GM21576 (cell line): ENCODE measurements at regions not wholly inside any gene's neighbourhood (a gene's known extent, or its start where the extent isn't known, plus 50 kb on each side); places are given as distances from the start of the nearest gene placed in this dataset.
"Not testable (repeated sequence)": the region's sequence is repeated elsewhere in the genome, so short reads cannot be mapped to it uniquely, and the experiment has no call there.

Experiments
- ATAC-seq: cut with Tn5 transposase; IDR thresholded peaks from one replicate; pipeline ENCODE4 v1.9.1; 2021; ENCODE audit warnings: mild to moderate bottlenecking, moderate library complexity; ENCODE audit not compliant: unreplicated experiment

DNA sequence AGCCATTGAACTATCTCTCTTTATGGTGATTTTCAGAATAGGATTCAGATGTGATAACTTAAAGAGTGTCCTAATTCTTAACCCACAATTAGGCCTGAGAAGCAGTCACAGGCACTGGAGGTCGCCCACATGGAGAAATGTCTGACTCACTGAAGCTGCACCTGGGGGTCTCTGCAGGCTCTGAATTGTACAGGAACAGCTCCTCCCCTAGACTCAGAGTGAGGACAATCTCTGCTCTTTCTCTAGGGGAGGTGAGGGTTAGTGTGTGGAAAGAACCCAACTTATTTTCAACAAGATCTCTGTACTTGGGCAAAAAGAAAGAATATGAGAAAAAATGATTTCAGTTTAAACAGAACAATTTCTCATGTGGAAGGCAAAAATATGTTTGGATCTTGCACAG lies 1124.6 kb downstream of the TMEM121 start:
- ATAC-seq = no peak

DNA sequence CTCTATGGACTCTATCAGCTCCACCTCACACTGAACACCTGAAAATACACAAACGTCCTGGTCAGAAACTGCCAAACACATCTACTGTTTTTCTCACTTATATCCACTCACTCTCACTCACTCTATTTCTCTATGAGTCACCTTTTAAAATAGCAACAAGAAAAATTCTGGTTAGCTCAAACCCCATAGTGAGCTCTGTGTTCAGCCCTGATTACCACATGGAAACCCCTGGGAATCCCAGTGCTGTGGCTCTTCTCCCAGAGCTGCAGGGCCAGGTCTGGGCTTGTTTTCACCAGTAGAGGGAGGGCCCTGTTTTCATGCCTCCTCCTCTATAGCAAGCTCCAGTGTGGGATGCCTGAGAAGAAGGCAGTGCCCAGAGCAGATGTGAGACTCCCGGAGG lies 1126.1 kb downstream of the TMEM121 start:
- ATAC-seq = no peak

DNA sequence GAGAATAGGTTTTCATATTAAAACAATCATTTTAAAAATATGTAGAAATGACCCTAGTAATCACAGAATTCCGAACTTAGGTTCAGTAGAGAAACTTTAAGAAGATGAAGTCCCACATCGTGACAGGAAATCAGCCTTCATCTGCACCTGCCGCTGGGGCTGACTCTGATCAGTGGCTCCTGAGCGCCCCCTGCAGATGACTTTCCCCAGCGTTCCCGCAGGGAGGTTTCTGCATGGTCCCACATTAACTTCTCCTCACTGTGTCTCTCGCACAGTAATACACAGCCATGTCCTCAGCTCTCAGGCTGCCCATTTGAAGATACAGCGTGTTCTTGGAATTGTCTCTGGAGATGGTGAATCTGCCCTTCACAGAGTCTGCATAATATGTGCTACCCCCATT lies 1131.1 kb downstream of the TMEM121 start:
- ATAC-seq = no peak

DNA sequence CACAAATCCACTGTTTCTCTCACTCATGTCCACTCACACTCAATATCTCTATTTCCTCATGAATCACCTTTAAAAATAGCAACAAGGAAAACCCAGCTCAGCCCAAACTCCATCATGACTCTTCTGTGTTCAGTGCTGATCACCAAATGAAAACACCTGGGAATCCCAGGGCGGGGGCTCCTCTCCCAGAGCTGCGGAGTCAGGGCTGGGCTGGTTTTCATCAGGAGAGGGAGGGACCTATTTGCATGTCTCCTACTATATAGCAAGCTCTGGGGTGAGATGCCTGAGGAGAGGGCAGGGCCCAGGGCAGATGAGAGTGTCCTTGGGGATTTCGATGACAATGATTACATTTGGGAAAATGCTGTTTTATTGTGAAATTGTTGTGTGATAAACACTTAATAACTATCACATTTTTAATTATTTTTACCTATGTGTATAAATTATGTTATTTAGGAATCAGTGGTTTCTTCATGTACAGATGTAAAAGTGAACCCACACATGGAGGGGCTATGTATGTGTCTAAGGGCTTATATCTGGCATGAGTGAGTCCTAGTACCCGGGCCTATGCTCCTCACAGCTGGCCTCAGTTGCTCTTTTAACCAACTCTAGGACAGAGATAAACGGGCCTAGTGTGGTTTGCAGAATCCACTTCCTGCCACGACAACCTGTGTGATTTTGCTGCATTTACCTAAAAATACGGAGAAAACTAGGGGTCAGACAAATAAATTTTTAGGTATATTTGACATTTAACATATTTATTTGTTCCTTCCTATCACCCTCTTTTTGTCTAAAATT lies 1131.9 kb downstream of the TMEM121 start:
- not testable (repeated sequence) for ATAC-seq

DNA sequence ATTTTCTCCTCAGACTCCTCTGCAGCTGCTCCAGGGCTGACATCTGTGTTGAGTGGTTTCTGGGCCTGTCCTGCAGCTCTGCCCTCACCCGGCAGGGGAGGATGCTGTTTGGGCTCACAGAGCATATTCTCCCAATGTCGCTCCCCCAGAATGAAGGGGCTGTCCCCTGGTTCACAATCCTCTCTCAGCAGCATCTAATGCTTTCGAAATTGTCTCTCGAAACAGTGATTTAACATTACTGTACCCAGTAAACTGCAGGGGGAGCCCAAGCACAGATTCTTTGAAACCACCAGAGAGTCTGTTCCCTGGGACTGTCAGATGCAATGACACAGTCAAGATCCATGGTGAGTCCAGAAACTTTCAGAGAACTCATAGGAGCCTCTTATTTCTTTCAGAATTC lies 1135.2 kb downstream of the TMEM121 start:
- ATAC-seq = peak; percentile 66

DNA sequence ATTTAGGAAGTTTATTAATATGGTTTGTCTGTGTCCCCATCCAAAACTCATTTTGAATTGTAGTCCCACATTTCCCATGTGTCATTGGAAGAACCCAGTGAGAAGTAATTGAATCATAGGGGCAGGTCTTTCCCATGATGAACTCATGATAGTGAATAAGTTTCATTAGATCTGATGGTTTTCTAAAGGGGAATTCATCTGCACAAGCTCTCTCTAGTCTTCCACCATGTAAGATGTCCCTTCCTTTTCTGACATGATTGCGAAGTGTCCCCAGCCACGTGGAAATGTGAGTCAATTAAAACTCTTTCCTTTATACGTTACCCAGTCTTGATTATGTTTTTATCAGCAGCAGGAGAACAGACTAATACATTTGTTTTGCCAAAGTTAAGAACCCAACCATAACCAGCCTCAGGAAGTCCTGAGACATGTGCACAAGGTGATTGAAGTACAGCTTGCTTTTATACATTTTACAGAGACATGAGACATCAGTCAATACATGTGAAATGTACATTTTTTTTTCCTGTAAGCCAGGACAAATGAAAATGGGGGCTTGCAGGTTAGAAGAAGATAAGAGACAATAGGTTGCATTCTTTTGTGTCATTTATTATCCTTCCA lies 1136.7 kb downstream of the TMEM121 start:
- ATAC-seq = no peak

DNA sequence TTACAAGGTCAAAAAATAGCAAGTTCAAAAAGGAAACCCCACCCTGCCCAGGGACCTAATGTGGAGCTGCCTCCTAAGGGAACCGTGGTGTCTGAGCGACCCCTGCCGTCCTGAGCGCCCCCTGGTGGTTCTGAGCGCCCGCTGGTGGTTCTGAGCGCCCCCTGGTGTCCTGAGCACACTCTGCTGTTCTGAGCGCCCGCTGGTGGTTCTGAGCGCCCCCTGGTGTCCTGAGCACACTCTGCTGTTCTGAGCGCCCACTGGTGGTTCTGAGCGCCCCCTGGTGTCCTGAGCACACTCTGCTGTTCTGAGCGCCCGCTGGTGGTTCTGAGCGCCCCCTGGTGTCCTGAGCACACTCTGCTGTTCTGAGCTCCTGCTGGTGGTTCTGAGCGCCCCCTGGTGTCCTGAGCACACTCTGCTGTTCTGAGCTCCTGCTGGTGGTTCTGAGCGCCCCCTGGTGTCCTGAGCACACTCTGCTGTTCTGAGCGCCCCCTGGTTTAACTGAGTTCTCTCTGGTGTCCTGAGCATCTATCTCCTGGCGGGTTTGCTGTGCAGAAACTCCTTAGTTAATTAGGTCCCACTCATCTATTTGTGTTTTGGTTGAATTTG lies 1137.5 kb downstream of the TMEM121 start:
- ATAC-seq = not testable (repeated sequence)

DNA sequence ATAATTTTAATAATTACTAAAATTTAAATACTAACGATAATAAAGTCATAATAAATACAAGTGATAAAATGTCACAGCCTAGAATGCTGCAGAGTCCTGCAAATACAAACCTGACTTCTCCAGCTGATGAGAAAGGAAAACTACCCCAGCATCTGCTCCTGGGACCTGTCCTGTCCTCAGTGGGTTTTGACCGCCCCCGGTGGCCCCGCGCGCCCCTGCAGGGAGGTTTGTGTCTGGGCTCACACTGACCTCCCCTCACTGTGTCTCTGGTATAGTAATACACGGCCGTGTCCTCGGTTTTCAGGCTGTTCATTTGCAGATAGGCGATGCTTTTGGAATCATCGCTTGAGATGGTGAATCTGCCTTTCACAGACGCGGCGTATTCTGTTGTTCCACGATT lies 1139.4 kb downstream of the TMEM121 start:
- ATAC-seq = no peak

DNA sequence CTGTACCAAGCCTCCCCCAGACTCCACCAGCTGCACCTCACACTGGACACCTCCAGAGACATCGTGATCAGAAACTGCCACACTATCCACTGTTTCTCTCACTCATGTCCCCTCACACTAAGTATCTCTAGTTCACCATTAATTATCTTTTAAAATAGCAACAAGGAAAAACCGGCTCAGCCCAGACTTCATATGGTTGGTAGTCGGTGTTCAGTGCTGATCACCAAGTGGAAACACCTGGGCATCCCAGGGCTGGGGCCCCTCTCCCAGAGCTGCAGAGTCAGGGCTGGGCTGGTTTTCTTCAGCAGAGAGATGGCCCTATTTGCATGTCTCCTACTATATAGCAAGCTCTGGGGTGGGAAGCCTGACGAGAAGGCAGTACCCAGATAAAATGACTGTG lies 1140.0 kb downstream of the TMEM121 start:
- ATAC-seq = no peak

DNA sequence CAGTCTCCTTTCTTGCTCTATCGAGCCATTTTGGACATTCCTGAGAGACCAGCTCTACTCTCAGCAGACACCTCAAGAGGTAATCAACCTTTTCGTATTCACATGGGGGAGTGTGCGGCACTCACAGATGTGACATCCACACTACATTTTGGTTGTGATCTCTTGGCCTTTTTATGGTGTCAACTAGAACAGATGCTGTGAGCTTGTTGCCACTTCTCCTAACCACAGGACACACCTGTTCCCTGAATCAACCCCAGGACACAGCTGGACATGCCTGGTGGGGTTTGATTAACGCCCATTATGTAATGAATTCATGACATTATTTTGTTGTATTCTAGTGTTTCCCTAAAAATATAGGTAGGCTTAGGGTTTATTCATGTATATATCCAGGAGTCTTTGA lies 1143.6 kb downstream of the TMEM121 start:
- no peak for ATAC-seq

DNA sequence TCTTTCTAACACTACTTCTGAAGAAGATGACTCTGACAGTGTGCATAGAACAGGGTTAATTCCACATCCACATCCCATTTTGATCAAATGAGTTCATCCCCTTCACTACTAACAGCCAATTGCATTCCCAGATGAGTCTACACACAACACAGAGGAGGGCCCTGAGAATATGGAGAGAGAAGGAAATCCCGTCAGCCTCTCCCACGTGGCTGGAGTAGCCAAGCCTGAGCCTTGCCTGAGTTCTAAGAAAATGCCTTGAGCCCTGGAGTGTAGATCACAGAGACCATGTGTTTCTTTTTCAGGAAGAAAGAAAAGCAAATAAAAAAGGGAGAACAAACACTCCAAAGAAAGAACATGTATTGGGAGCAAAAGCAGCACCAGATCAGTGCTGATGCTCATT lies 1147.7 kb downstream of the TMEM121 start:
- not testable (repeated sequence) for ATAC-seq

DNA sequence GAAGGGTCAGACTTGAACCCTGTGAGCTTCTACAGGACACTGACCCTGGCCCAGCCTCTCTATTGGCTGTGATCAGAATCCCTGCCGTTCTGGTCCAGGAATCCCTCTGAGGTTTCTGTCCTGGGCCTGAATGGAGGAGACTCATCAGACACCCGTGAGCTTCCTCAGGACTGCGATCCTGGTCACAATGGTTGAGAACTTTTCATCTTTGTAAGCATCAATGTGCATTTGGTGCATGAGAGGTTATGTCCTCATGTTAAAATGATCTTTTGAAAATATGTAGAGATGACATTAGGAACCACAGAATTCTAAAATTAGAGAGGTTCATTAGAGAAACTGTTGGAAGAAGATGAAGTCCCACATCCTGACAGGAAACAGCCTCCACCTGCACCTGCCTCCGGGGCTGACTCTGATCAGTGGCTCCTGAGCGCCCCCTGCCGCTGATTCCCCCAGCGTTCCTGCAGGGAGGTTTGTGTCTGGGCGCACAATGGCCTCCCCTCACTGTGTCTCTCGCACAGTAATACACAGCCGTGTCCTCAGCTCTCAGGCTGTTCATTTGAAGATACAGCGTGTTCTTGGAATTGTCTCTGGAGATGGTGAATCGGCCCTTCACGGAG lies 1148.2 kb downstream of the TMEM121 start:
- not testable (repeated sequence) for ATAC-seq

DNA sequence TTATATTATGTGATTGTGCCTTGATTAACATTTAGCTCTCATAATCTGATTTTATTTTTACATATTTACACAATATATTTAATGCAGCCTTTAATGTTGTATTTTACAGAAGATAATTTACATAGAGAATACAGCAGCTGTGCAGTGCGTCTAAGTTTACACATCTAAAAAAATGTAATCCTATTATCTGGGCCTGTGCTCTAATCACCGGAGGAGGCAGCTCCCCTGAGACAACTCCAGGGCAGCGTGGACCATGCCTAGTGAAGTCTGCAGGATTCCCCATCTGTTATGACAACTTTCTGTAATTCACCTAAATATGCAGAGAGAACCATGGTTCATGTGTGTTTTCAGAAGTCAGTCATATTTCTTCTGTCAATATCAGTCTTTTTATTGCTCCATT lies 1149.3 kb downstream of the TMEM121 start:
- not testable (repeated sequence) for ATAC-seq

DNA sequence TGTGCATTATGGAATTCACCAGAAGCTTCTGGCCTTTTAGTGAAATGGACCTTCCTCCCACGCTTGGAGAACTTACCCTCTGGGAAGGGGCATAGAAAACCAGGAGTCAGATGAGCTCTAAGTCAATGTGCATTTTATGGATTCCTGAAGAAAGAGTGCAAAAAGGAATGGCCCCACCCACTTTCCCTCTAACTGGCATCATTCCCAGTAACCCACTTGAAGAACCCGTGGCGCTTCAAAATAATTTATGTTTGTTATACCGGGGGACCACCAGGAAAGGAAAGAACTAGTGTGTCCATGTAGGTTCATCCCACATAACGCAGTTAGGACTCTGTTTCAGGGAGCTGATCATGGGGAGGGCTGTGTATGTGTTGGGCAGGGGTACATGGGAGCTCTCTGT lies 1153.4 kb downstream of the TMEM121 start:
- ATAC-seq = no peak

DNA sequence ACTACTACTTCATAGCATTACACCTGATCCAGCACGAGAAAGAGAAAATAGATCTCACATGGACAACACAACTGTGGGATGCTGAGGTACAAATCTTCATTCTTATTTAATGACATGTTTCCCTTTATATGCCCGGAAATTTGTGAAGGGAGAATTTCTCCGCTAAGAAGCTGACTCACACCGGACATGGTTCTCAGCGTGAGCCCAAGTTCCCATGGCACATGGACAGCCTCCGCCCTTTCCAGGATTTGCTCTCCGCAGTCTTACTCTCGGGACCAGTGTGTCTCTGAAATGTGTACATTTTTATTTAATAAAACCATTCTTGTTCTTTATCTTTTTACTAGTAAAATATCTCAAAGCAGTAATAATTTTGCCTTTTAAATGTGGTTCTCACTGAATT lies 1154.8 kb downstream of the TMEM121 start:
- no peak for ATAC-seq

DNA sequence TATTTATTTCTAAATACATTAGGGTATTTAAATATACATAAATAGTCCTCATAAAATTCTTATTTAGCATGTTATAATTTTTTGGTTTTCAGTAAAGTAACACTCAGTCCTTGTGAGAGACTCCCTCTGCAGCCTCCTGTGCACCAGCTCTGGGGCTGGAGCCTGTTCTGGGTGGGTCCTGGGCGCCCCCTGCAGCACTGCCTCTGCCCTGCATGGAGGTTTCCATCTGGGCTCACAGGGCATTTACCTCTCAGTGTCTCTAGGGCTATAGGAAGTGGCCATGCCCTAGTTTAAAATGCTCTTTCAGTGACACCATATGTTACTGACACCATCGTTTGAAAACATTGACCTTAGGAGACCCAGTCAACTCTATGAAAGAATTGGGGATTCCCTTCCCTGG lies 1155.2 kb downstream of the TMEM121 start:
- ATAC-seq = no peak

DNA sequence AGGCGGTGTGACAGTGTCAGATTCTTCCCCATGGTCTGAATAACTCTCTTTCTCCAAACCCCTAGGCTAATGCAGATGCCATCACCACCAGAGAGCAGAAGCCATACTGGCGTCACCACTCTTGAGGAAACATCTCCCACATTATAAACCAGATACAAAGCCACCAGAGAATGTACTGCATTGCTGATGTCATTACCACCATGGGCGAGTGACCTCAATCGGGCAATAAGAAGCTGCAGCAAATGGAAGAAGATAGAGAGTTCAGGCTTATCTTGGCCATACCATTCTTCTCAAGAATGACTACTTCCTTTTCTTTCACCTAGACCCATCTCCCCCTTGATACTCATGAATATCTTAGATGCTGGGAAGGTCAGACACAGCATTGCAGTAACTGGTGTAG lies 1157.2 kb downstream of the TMEM121 start:
- ATAC-seq = no peak

DNA sequence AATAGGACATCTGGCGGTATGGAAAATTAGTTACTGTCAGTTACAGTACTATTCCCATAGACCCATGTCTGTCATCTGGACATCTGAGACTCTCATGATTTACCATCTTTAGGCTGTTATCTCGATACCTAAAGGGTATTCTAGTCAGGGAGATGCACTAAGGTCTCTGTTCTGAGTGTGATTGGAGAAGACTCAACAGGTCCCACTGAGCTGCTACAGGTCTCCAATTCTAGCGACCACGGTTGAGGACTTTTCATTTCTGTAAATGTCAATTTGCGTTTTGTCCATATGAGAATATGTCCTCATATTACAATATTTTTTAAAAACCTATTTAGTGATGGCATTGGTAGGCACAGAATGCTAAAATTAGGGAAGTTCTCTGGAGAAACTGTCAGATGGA lies 1160.2 kb downstream of the TMEM121 start:
- ATAC-seq = no peak

DNA sequence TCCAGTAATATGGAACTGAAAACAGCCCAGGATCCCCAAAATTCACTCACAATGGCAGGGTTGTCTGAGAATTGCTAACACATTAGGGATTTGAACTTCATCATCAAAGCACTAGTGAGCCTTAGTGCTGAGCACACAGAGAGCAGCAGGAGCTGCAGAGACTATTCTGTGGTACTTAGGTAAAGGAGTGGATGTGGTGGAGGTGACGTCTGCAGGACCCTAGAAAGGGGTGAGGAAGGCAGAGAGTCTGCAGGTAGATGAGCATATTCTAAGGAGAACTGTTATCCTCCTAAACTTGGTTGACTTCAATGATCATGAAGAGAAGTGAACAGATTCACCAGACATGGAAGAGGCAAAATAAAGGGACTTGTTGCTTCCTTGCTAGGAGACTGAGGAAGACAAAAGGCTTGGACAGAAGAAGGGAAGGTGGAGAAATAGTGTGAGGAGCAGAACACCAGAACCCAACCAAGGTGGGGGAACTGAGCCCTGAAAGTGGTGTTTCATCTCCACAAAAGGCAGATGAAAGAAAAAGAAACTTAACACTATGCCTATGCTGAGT lies 1164.0 kb downstream of the TMEM121 start:
- no peak for ATAC-seq

DNA sequence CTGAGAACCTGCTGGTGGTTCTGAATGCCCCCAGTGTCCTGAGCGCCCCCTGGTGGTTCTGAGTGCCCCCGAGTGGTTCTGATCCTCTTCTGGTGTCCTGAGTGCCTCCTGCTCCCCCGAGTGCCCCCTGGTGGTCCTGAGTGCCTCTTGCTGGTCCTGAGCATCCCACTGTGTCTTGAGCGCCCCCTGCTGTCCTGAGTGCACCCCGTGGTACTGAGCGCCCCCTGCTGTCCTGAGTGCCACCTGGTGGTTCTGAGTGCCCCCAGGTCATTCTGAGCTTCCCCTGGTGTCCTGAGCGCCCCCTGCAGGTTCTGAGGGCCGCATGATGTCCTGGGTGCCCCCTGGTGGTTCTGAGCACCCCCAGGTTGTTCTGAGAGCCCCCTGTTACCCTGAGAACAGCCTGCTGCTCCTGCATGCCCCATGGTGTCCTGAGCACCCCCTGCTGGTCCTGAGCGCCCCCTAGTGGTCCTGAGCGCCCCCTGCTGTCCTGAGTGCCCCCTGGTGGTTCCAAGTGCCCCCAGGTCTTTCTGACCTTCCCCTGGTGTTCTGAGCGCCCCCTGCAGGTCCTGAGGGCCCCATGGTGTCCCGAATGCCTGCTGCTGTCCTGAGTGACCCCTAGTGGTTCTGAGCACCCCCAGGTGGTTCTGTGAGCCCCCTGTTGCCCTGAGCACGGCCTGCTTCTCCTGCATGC lies 1165.4 kb downstream of the TMEM121 start:
- peak; percentile 76 for ATAC-seq
